ENCODE measurements at regions not wholly inside any gene's neighbourhood (a gene's known extent, or its start where the extent isn't known, plus 50 kb on each side); places are given as distances from the start of the nearest gene placed in this dataset.

DNA sequence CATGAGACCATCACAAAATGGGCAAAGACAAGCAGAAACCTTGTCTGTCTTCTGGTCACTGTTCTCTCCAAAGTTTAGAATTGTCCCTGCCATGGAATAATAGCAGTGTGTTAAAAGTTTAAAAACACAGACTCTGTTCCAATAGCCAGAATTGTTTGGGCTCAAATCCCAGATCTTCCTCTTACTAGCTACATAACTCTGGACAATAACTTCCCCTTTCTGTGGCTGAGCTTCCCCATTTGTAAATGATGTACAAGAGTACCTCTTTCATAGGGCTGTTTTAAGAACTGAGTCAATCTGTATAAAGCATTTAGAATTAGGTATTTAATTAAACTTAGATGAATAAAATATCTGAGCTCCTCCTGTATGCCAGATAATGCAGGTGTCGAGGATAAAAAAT, 623.0 kb downstream of the NTRK3 start:
- Histone ChIP-seq H3K4me1 (ENCODE audit: control insufficient read depth, insufficient read depth, low read length) (no peaks in the 10 kb centered on the region), H3K27me3 (ENCODE audit: control insufficient read depth, insufficient read depth, low read length) (no peaks in the 10 kb centered on the region), H3K36me3 (ENCODE audit: control insufficient read depth, insufficient read depth, low read length) (no peaks in the 10 kb centered on the region), H3K27ac (ENCODE audit: low read length) (no peak overlapping the region), H3K9me3 (ENCODE audit: control insufficient read depth, insufficient read depth, low read depth, low read length) (no peaks in the 10 kb centered on the region), H3K4me3 (ENCODE audit: low read depth in 2 of 2, low read length in 2 of 2) (no peak overlapping the region)
- CTCF ChIA-PET = no interaction called here
- POLR2A ChIA-PET = no interaction called here
- BruUV-seq (replicated peaks) = no TSS peak
- DNase-seq (ENCODE audit: low read depth, low spot score) = no peak
- TF ChIP-seq POLR2AphosphoS5 (IDR thresholded peaks at IDR 0.05; ENCODE audit: low read depth, low read length) (no peak), SIN3A (IDR thresholded peaks at IDR 0.05; ENCODE audit: borderline replicate concordance, insufficient read depth, low read depth, low read length) (no peak), CTCF (IDR thresholded peaks at IDR 0.05) (no peak), TCF7L2 (IDR thresholded peaks at IDR 0.05; ENCODE audit: low read depth, low read length) (no peak)
- TF ChIP-seq, protein P1, sequence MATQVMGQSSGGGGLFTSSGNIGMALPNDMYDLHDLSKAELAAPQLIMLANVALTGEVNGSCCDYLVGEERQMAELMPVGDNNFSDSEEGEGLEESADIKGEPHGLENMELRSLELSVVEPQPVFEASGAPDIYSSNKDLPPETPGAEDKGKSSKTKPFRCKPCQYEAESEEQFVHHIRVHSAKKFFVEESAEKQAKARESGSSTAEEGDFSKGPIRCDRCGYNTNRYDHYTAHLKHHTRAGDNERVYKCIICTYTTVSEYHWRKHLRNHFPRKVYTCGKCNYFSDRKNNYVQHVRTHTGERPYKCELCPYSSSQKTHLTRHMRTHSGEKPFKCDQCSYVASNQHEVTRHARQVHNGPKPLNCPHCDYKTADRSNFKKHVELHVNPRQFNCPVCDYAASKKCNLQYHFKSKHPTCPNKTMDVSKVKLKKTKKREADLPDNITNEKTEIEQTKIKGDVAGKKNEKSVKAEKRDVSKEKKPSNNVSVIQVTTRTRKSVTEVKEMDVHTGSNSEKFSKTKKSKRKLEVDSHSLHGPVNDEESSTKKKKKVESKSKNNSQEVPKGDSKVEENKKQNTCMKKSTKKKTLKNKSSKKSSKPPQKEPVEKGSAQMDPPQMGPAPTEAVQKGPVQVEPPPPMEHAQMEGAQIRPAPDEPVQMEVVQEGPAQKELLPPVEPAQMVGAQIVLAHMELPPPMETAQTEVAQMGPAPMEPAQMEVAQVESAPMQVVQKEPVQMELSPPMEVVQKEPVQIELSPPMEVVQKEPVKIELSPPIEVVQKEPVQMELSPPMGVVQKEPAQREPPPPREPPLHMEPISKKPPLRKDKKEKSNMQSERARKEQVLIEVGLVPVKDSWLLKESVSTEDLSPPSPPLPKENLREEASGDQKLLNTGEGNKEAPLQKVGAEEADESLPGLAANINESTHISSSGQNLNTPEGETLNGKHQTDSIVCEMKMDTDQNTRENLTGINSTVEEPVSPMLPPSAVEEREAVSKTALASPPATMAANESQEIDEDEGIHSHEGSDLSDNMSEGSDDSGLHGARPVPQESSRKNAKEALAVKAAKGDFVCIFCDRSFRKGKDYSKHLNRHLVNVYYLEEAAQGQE (IDR thresholded peaks at IDR 0.05; ENCODE audit: insufficient read depth in 1 of 2, low read depth in 2 of 2, low read length in 1 of 2) = no peak
- ATAC-seq = no peak
- in situ Hi-C loops (cut with HindIII; ENCODE audit: low pct_unique_long_range_greater_than_20kb, low sequenced_read_pairs) = no loop called here
- intact Hi-C loops (cut with micrococcal nuclease; ENCODE audit: unreplicated experiment) = no loop called here

DNA sequence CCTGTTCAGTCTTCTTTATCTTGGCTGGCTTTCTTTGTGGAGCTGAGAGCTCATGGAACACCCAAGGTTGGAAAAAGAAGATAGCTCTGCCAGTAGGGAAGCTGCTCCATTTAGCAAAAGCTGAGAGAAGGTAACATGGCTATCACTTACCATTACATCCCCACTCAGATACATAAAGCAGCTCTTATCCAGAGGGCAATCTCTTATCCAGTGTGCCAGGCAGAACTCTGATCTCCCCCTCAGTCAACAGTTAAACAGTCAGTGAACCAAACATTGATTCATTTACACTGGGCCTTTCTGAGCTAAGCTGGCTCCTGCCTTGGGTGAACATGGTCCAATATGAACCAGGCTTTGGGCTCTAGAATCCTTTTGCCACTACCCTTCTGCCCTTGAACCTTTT, 624.2 kb downstream of the NTRK3 start:
- H3K36me3 ChIP-seq (ENCODE audit: control insufficient read depth, insufficient read depth, low read length) = no peaks in the 10 kb centered on the region
- no peak for TF ChIP-seq CTCF (IDR thresholded peaks at IDR 0.05)
- H3K27me3 ChIP-seq (ENCODE audit: control insufficient read depth, insufficient read depth, low read length) = no peaks in the 10 kb centered on the region
- ATAC-seq = no peak
- ChIA-PET POLR2A (no interaction called here), CTCF (no interaction called here)
- DNase-seq (ENCODE audit: low read depth, low spot score) = no peak
- no peaks in the 10 kb centered on the region for H3K9me3 ChIP-seq (ENCODE audit: control insufficient read depth, insufficient read depth, low read depth, low read length)
- H3K4me1 ChIP-seq (ENCODE audit: control insufficient read depth, insufficient read depth, low read length) = no peaks in the 10 kb centered on the region
- intact Hi-C loops (cut with micrococcal nuclease; ENCODE audit: unreplicated experiment) = no loop called here
- H3K4me3 ChIP-seq (ENCODE audit: low read depth in 2 of 2, low read length in 2 of 2) = no peak overlapping the region
- in situ Hi-C loops (cut with HindIII; ENCODE audit: low pct_unique_long_range_greater_than_20kb, low sequenced_read_pairs) = no loop called here
- no TSS peak for BruUV-seq (replicated peaks)
- no peak overlapping the region for H3K27ac ChIP-seq (ENCODE audit: low read length)

DNA sequence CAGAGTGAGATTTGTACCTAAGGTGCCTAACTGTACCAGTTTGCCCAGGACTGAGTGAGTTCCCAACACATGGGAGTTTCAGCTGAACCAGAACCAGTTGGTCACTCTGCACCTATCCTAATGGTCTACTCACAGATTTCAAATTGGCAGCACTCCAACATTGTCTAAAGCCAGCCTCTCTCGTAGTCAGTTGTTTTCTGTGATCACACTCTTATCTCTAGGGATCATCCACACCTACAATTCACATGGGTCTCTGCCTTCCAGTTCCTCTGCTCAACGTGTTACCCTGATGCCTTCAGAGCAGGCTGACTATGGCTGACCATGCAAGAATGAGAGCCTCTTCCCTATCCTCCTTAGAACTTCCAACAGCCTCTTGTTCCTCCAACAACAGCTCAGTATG, 624.8 kb downstream of the NTRK3 start:
- POLR2A ChIA-PET = no interaction called here
- in situ Hi-C loops (cut with HindIII; ENCODE audit: low pct_unique_long_range_greater_than_20kb, low sequenced_read_pairs) = no loop called here

More for the DNA sequence above, 624.8 kb downstream of the NTRK3 start:
- no peak for TF ChIP-seq TCF7L2 (IDR thresholded peaks at IDR 0.05; ENCODE audit: low read depth, low read length)
- no peak for TF ChIP-seq CTCF (IDR thresholded peaks at IDR 0.05)
- TF ChIP-seq, protein P1 (IDR thresholded peaks at IDR 0.05; ENCODE audit: insufficient read depth in 1 of 2, low read depth in 2 of 2, low read length in 1 of 2) = no peak
- ATAC-seq (no peak), DNase-seq (ENCODE audit: low read depth, low spot score) (no peak)
- no peaks in the 10 kb centered on the region for H3K27me3 ChIP-seq (ENCODE audit: control insufficient read depth, insufficient read depth, low read length)
- CTCF ChIA-PET = no interaction called here
- intact Hi-C loops (cut with micrococcal nuclease; ENCODE audit: unreplicated experiment) = no loop called here
- no peaks in the 10 kb centered on the region for H3K9me3 ChIP-seq (ENCODE audit: control insufficient read depth, insufficient read depth, low read depth, low read length)
- no peak overlapping the region for H3K27ac ChIP-seq (ENCODE audit: low read length)
- no peaks in the 10 kb centered on the region for H3K4me1 ChIP-seq (ENCODE audit: control insufficient read depth, insufficient read depth, low read length)
- BruUV-seq (replicated peaks) = no TSS peak
- no peaks in the 10 kb centered on the region for H3K36me3 ChIP-seq (ENCODE audit: control insufficient read depth, insufficient read depth, low read length)
- H3K4me3 ChIP-seq (ENCODE audit: low read depth in 2 of 2, low read length in 2 of 2) = no peak overlapping the region
